Epidermal melanocyte (primary cell): ENCODE measurements at regions not wholly inside any gene's neighbourhood (a gene's known extent, or its start where the extent isn't known, plus 50 kb on each side); places are given as distances from the start of the nearest gene placed in this dataset.

Experiments
- DNase-seq: peaks from one replicate; pipeline ENCODE4 v3.0.0; 2011; ENCODE audit warnings: low spot score; ENCODE audit not compliant: insufficient read length

DNA sequence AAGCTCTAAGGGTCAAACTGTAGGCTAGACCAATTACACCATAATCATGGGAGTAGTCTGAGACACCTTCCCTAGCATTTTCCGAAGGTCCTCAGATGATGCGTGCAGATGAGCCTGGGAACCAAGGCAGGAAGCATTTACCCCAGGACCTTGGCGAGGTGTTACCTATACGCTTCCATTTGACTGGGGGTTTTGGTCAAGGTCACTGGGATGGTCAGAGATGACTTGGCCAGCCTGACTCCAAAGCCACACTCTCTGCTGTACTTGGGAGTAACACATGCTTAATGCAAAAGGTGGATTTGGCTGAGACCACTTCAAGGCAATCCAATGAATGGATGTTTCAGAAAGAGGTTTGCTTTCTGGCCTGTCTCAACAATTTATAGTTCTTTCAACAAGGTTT is 98.9 kb upstream of the IRS2 start:
- DNase-seq = no peak

DNA sequence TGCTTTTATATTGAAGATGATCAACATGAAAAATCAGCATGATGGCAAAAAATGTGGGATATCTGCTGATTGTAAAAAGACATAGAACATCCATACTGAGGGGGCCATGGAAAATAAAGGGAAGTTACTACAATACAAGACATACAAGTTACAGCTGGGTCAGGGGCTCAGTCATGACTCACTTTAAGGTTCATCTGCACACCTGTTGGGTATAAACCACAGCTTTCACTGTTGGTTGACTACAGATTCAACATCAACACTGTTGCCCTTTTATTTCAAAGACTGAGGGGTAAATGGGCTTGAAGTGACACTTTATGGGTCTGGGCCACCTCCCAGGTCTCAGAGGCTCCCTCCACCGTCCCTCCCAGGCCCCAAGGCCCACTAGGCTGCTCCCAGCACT is 98.1 kb upstream of the IRS2 start:
- no peak for DNase-seq

DNA sequence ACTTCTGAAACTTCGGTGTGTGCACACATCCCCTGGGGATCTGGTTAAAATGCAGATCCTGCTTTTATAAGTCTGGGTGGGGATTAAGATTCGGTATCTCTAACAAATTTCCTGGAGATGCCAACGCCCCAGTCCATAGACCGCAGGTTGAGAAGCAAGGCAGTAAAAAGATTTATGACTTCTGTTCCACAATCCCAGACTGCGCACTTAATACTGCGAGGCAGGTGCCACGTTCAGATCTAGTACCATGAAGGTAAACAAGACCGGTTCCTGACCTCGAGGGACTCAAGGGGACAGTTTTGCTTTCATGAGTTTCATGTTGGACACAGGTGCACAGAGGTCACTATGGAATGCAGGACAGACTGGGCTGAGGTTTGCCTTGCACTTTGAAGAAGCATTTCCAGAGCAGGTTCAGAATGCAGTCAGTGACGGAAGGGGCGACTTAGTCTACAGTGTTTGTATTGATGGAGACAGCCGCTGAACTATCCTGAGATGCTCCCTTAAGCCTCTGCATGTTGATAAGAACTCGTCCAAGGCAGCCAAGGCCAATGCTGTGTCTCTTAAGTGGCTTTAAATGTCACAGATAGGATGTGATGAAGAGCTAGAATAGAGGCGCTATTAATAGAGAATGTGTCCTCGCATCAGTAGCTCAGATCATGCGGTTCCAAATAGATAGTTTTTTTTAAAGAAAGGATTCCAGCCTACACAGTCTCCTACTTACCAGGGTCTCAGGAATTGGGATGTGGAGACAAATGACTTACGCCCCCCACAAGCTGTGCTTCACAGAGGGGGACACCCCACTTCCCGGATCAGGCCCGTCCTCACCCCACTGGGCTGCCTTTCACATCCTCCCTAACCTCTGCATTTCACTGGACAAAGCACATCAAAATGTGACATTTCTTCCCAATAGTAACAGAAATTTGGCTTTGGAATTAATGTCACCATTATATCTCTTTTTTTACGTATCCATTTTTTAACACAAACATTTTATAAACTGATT is 97.1 kb upstream of the IRS2 start:
- DNase-seq = no peak

DNA sequence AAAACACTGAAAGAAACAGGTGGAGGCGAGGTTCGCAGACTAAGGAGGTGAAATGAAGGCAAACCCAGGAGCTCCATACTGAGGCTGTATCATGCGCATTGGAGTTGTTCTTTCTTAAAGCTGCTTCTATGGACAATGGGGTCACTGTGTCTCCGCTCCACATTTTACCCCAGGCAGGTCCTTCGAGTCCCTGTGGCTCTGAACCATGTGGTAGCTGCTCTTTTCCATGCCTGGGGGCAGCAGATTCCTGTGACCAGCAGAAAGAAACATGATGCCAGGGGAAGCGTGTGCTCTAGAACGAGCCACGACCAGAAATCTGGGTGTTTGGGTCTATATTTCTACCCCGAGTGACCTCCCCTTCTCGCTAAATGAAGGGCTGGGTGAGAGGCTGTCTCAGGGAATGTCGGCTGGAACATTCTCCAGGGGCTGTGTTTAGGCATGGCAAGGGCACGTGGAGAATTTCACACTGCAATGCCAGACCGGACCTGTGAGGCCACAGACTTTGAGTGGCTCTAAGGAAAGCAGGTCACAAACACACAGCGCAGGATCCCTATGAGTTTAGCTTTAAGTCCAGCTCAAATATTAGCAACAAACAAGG is 95.7 kb upstream of the IRS2 start:
- DNase-seq = peak; percentile 76

DNA sequence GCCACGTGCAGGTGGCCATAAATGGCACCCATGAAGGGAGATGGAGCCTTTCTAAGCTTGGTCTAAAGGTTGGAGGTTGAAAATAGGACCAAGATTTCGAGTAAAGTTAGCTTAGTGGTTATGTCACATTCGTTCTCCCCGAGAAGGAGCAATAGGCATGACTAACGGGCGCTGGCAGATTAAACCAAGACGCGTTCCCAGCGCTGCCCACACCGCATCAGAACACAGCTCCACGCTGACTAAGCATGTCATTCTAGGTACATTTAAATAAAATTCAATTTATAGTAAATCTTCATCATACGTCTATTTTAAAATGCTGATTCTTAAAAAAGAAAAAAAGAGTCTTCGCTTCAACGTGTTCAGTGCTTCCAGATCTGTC is 95.0 kb upstream of the IRS2 start:
- no peak for DNase-seq

DNA sequence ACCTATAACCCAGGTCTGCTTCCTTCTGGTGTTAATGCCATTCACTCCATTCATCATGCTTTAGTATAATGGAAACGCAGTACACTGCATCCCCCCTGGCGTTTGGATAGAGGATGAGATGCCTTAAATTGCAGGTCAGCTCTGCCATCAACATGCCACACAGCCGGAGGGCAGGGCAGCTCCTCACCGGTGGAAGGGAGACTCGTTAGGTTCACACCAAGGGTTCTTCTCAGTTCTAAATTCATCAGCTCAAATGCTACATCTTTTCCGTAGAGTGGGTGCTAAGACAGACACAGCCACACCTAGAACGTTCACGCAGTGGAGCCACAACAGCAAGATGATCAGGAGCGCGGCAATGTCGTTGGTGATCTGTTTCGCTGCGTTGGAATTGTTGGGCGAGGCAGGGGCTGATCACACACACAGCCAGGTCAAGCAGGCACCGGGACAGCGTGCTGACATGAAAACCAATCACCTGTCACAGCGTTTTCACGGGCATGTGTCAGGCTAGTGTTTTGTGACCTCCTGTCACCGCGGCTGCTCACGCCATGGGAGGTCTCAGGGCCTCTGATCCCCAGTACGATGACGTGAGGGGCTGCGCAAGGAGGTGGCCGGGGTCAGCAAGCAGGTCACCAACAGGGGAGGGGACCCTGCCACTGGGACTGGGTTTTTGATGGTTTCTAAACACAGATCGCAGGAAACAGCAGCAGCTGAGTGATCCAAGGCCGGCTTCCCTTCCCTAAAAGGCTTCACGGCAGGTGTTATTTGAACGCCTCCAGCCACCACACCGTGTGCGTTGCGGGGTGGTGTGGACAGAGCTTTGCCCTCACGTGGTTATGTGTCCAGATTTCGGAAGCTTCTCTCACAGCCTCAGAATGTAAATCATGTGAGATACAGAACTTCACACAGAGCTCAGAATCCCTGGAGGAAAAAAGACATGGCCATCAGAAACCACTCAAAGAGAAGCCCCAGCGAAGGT is 94.3 kb upstream of the IRS2 start:
- no peak for DNase-seq

DNA sequence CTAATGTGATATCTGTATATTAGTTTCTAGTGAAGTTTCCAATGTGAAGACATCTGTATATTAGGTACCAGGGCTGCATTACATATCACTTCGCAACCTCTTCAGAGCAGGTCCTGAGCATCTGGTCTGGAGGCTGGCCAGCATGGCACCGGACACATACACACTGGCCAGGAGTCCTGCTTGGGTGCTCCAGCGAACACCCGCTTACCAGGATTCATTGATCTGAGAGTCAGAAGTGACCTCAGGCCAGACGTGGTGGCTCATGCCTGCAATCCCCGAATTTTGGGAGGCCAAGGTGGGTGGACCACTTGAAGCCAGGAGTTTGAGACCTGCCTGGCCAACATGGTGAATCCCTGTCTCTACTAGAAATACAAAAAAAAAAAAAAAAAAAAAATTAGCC is 93.0 kb upstream of the IRS2 start:
- DNase-seq = no peak

DNA sequence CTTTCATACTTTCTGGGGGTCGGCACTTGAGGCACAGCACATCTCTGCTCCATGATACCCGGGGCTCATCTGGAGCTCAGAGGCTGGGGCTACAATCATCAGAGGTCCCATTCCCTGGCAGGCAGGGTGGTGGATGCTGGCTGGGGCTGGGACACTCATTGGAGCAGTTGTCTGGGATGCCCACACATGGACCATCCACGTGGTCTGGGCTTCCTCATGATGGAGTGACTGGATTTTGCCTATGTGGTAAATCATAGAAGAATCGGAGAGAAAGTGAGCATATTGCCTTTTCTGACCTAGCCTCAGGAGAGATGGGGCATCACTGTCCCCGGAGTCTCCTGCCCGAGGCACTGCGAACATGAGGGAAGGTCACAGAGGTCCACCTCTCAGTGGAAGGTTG is 91.4 kb upstream of the IRS2 start:
- no peak for DNase-seq

DNA sequence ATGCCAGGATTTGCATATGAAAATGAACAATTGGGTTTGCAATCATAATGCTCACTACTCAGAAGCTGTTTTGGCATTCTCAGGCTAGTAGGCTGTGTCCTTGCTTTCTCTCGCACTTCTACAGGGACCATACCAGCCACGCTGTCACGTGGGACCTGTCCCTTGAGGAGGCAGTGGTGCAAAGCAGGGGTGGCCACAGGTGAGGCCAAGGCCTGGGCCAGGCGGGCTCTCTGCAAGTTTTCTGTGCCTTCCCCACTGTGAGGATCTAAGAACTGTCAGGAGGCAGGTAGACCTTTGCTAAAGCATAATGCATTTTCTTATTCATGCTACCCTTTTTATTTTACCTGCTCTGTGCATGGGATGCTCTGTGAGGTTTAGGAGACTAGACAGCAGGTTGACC is 89.4 kb upstream of the IRS2 start:
- DNase-seq = no peak

DNA sequence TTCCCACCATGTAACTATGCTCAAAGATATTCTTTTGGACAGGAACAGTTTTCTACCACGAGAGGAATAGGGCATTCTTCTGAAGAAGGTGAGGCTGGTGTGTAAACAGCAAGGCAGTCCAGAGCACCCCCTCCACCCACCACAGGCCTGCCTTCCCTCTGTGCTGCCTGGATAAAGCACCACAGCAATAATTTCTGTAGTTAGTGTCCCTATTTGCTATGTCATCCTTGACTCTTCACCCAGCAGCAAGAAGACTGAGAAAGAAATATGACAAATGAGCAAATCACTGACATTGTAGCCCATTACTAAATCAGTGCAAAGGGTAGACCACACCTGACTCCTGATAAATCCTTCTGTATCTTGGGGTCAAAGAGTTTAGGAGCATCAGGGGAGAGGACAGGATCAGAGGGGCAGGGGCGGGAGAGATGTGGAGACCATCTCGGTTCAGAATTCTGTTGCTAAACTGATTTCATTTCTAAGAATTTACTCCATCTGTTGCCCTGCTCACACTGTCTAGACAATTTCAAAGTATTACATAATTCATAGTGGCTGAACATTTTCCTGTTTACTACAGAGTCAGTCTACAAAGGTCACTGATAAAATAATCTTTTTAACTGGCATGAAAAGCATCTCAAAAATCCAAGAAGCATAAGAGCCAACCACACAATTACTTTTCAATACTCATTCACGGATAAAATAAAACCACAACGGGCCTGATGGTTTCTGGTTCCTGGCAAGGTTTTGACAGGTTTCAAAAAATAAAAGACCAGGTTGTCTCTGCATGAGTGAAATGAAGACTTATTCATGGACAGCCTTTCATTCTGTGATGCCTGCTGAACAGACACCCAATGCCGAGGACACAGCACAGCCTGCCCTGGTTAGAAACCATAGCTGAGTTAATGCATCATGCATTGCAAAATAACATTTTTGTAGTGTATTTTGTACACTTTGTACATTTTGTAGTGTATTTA is 88.4 kb upstream of the IRS2 start:
- no peak for DNase-seq

DNA sequence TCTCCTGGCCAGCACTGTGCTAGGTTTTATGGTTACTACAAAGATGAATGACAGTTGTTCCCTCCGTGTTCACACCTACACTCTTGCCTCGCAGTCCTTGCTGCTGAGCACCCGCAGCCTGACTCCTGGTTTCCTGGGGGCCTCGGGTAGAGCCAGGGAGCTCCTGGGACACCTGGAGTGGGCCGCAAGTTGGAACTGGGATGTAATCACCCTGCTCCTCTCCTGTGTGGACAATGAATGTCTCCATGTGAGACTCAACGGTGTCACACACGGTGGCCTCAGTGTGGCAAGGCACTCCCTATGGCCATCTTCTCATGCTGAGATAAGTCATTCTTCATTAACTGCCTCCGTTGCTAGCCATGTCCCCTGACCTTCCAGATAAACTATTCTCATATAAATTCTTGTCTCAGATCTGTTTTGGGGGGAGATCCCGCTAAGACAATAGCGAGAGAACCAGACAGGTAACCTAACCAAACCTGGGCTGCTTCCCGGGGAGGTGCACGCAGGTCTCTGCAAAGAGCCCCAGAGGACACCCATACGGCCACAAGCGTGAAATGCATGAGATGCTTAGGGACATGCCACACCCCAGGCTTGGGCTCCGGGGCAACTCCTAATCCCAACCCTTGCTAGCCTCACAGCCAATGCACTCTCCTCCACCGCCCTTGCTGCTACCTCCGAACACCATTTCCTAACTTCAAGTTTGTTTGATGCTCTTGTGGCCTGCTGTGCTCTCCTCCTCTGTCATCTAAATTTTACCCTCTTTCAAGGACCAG is 87.2 kb upstream of the IRS2 start:
- DNase-seq = no peak

DNA sequence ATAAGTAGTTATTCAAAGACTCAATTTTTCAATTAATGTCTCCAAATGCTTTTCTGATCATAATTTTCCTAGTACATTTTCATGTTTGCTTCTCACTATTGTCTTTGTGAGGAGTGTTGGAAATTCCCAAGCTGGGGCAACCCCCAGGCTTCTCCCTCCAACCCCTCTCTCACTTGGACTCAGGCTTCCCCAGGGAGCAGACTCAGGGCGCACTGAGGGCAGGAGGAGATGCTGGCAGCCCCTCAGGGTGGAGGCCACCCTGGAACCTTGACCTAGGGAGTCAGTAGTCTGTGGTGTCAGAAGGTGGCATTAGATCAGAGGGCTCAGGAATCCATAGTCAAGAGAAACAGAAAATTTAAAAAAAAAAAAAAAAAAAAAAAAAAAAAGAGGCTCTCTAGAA is 86.5 kb upstream of the IRS2 start:
- no peak for DNase-seq

DNA sequence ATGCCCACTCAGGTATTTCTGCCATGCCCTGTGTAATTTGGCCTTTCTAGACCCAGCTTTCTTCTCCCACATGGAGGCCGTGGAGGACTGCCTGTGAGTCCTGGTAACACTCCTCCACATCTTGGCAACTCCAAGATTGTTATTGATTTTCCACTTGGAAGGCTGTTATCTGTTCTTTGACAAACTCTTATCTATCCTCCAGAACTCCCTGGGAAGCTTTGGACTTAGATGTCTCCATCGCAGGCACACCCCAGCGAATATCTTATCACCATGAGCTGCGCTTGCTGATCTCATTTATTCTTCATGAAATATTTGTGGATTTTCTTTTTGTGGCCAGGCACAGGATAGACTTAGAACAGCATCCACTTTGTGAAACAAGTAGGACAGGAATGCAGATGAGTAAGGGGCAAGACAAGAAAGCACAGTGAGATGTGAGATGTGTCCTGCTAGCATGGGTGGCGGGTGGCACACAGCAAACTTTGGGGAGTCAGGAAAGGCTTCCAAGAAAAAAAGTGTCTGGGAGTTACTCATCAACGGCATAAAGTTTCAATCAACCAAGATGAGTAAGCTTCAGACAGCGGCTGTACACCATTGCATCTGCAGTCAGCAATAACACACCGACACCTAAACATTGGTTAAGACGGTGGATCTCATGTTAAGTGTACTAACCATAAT is 84.5 kb upstream of the IRS2 start:
- DNase-seq = no peak

DNA sequence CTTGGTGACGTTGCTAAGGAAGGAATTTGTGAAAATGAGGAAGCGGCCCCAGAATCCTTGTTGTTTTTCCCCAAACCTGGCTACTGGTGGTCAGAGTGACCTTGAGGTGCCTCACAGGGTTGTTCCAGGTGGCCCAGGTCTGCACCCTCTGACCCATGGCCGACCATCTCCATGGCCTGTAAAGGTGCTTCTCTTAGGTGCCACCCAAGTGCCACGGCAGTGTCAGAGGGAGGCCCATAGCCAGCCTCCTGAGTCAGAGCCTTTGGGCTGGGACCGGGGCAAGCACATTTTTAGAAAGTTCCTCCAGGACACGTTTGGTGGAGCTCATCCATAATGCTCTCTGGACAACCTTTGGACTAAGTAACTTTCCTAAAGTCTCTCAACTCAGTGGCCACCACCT is 83.9 kb upstream of the IRS2 start:
- no peak for DNase-seq

DNA sequence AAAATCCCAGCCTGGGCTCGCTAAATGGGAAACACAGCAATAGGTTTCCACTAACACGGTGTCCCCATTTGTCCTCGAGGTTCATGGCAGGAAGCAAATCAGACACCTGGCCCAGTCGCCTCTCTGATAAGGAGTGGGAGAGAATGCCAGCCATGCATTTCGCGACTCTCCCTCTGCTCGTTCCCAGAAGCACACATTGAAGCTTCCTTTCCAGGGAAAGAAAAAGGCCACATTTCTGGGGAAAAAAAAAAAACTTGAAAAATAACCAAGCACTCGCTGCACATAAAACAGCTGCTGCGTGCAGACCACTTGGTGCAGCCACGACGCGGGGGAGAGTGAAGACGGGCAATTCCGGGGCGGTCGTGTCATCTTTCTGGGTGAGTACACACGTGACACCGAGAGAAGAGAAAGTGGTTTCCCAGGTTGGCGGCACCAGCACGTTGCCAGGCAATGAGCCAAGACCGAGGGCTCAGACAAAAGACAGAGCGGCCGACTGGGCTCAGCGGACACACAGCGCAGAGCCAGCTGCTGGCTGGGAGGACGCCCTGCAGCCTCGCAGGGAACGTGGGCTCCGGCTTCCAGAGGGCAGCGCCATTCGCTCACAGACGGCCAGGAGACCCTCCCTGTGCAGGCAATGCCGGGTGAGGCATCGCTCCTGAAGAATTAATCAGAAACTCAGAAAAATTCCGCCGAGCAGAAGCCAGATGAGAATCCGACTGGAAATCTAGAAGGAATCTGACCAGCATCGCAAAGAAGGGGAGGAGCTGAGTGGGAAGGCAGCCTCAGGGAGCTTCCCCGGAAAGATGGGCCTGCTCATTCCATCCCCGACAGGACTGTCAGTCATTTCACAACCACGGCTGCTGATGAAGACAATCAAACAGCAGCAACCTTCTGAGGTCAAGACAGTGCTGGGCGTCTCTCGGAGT is 83.2 kb upstream of the IRS2 start:
- DNase-seq = no peak

DNA sequence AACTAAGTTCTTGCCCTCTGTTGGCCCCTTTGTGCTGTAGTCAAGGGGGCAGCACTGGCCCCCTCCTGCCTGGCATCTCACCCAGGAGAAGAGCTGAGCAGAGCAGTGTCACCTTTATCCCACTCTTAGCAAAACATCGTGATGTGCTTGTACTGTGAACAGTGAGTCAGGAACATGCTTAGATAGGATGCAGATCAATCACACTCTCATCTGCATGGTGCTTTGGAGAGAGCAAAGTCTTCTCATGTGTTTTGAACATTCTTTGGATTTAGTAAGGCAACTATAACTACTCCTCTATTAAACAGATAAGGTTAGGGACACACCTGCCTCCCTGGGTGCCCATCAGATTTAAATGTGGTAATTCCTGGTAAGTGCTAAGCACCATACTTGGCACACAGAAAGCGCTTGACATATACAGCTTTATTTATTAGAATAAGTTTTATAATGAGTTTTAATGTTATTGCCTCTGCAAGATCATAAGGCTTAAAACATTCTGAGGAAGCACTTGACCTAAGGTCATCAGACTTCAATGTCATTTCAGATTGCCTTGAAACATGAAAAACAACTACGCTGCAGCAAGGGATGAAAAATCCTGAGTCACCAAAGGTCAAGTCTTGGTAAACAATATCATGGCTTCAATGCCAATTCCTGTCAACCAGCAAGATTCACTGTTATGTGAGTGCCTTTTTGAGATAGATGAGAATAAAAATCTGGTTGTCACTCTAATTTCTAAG is 82.4 kb upstream of the IRS2 start:
- DNase-seq = no peak

DNA sequence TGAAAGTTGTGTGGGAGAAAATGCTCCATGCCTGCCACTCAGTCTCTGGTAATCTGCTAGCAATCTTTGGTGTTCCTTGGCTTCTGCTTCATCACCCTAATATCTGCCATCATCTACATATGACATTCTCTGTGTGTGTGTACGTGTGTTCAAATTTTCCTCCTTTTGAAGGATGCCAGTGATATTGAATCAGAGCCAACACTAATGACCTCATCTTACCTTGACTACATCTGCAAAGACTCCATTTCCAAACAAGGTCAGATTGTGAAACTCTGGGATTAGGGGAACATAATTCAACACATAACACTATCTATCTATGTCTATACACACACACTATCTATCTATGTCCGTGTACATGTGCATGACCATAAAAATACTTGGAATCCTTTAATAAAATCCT is 81.4 kb upstream of the IRS2 start:
- DNase-seq = no peak

DNA sequence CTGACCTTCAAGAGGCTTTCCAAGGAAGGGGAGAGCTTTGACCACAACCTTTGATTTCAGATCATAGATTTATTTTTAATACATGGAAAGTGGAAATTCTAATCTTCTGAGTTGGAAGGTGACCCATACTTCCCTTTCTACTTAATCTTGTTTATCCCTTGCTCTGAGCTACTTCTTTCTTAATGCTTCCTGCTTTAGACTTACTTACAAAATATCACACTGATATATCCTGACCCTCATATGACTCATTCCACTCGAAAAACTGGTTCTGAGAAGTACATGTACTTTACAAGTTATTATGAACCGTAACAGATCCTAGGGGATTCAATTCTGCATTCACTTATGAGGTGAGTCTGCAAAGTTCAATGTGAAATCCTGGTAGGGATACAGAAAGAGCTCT is 76.2 kb upstream of the IRS2 start:
- no peak for DNase-seq
